ENCODE measurements at regions not wholly inside any gene's neighbourhood (a gene's known extent, or its start where the extent isn't known, plus 50 kb on each side); places are given as distances from the start of the nearest gene placed in this dataset.

- POLR2A ChIA-PET = no interaction called here
- TF ChIP-seq ZNF384 (IDR thresholded peaks at IDR 0.05) (no peak), LEF1 (IDR thresholded peaks at IDR 0.05; ENCODE audit: borderline replicate concordance) (no peak), SUZ12 (IDR thresholded peaks at IDR 0.05) (no peak), NFRKB (IDR thresholded peaks at IDR 0.05) (no peak), SP1 (IDR thresholded peaks at IDR 0.05) (no peak), FOXK2 (IDR thresholded peaks at IDR 0.05) (no peak), TARDBP (IDR thresholded peaks at IDR 0.05) (no peak), ELF4 (IDR thresholded peaks at IDR 0.05) (no peak), ARNT (IDR thresholded peaks at IDR 0.05) (no peak), FOXA1 (IDR thresholded peaks at IDR 0.05) (no peak), L3MBTL2 (conservative IDR thresholded peaks at IDR 0.05) (no peak)
- CTCF ChIA-PET = interaction anchor here (0.6 kb wide), 1 partner anchor 232 kb away, joined by 4 read pairs; no protein-coding TSS in a partner anchor
- no peak for DNase-seq (ENCODE audit: extremely low spot score)
These were observed 84.9 kb upstream of the TGM3 start for GRCh38 chr20:2210646-2211552.

DNA sequence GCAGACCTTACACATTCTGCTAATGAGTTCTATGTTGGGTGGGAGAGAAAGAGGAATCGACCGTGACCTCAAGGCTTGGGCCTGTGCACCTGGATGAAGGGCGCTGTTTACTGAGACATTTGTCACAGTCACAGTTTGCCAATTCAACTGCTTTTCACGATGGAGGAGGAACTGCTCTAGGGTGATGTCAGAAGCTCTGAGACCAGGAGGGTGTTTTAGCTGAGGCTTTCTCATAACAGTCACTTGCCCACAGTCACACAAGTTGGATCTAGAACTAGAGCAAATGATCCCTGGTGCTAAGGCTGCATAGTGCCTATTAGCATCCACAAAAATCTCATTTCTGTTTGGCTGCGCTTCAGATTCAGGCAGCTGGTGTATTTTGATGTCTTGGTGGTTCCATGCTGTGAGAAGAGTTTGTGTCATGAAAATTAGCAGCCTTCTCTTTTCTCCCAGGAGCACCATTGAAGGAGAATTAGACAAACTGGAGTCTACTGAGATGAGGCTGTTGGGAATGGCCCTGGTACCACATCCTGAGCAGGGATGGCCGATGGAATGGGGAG lies 83.3 kb upstream of the TGM3 start:
- TF ChIP-seq ELF4 (IDR thresholded peaks at IDR 0.05) = no peak
- TF ChIP-seq HDGF (IDR thresholded peaks at IDR 0.05; ENCODE audit: borderline replicate concordance) = no peak
- TF ChIP-seq ZNF384 (IDR thresholded peaks at IDR 0.05) = no peak
- TF ChIP-seq TARDBP (IDR thresholded peaks at IDR 0.05) = no peak
- TF ChIP-seq PKNOX1 (IDR thresholded peaks at IDR 0.05) = no peak
- TF ChIP-seq LEF1 (IDR thresholded peaks at IDR 0.05; ENCODE audit: borderline replicate concordance) = no peak
- no peak for TF ChIP-seq CTBP1 (IDR thresholded peaks at IDR 0.05; ENCODE audit: borderline replicate concordance)
- no peak for TF ChIP-seq FOXM1 (IDR thresholded peaks at IDR 0.05; ENCODE audit: borderline replicate concordance)
- TF ChIP-seq NFRKB (IDR thresholded peaks at IDR 0.05) = no peak
- TF ChIP-seq SP1 (IDR thresholded peaks at IDR 0.05) = no peak
- no peak for TF ChIP-seq SUZ12 (IDR thresholded peaks at IDR 0.05)
- no peak for TF ChIP-seq ARNT (IDR thresholded peaks at IDR 0.05)
- TF ChIP-seq BHLHE40 (IDR thresholded peaks at IDR 0.05; ENCODE audit: borderline replicate concordance) = no peak
- TF ChIP-seq FOXA1 (IDR thresholded peaks at IDR 0.05) = no peak
- TF ChIP-seq FOXK2 (IDR thresholded peaks at IDR 0.05) = no peak
- CTCF ChIA-PET = interaction anchor here (0.8 kb wide), 1 partner anchor 240 kb away, joined by 3 read pairs; no protein-coding TSS in a partner anchor
- DNase-seq (ENCODE audit: extremely low spot score) = no peak
- POLR2A ChIA-PET = no interaction called here

DNA sequence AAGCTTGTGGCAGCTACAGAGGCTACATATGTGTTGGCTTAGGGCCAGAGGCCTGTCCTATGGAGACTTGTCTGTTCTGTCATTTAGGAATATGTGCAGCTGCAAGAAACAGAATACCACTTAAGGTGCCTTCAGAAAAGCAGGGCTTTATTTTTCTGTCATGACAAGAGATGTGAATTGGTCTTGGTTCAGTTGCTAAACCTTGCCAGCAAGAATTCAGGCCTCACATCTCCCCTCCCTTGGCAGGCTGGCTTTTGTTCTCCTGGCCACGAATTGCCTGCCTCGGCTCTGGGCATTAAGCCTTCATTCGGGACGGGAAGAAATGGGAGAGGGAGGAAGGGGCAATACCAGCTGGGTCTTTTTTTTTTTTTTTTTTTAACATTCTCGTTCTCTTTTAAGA lies 82.4 kb upstream of the TGM3 start:
- CTCF ChIA-PET = no interaction called here
- DNase-seq (ENCODE audit: extremely low spot score) = no peak
- TF ChIP-seq FOXM1 (IDR thresholded peaks at IDR 0.05; ENCODE audit: borderline replicate concordance) (no peak), ZNF384 (IDR thresholded peaks at IDR 0.05) (no peak), TARDBP (IDR thresholded peaks at IDR 0.05) (no peak), ARNT (IDR thresholded peaks at IDR 0.05) (no peak)
- POLR2A ChIA-PET = no interaction called here

- no peak for TF ChIP-seq TARDBP (IDR thresholded peaks at IDR 0.05)
- ChIA-PET CTCF (interaction anchor here (0.8 kb wide), 1 partner anchor 10 kb away, joined by 3 read pairs; no protein-coding TSS in a partner anchor), POLR2A (no interaction called here)
- DNase-seq (ENCODE audit: extremely low spot score) = no peak
These were observed 77.8 kb upstream of the TGM3 start for GRCh38 chr20:2217857-2218539.

DNA sequence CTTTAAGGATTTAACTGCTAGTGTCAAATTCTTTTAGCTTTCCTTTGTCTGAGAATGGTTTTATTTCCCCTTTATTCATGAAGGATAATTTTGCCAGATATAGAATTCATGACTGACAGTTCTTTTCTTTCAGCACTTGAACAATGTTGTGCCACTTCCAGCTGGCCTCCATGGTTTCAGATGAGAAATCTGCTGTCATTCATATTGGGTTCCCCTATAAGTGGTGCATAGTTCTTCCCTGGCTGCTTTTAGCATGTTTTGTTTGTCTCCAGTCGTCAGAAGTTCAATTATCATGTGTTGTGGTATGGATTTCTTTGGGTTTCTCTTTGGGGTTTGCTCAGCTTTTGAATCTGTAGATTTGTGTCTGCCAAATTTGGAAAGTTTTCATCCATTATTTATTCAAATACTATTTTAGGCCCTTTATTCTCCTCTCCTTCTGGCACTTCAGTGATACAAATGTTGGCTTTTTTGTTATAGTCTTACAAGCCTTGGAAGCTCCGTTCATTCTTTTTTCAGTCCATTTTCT lies 76.3 kb upstream of the TGM3 start:
- CTCF ChIA-PET = no interaction called here
- no peak for DNase-seq (ENCODE audit: extremely low spot score)
- TF ChIP-seq ARNT (IDR thresholded peaks at IDR 0.05) = no peak
- TF ChIP-seq NFRKB (IDR thresholded peaks at IDR 0.05) = no peak
- no peak for TF ChIP-seq L3MBTL2 (conservative IDR thresholded peaks at IDR 0.05)
- no peak for TF ChIP-seq CTBP1 (IDR thresholded peaks at IDR 0.05; ENCODE audit: borderline replicate concordance)
- TF ChIP-seq BHLHE40 (IDR thresholded peaks at IDR 0.05; ENCODE audit: borderline replicate concordance) = no peak
- no peak for TF ChIP-seq FOXK2 (IDR thresholded peaks at IDR 0.05)
- no peak for TF ChIP-seq TARDBP (IDR thresholded peaks at IDR 0.05)
- POLR2A ChIA-PET = no interaction called here

DNA sequence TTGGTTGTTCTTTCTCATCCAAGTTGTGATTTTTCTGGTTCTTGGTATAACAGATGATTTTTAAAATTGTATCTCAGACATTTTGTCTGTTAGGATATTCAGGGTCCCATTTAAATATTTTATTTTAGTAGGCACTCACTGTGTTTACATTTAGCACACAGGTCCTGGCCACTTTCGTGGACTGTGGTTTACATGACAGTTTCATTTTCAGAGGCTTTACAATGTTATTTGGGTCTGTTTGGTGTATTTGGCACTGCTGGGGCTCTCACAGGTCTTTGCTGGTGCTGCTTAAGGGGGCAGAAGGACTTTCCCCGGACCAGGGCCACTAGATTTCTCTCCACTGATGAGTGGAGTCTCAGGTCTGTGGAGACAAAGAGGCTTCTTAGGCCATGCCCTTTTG lies 75.5 kb upstream of the TGM3 start:
- DNase-seq (ENCODE audit: extremely low spot score) = no peak
- ChIA-PET POLR2A (no interaction called here), CTCF (no interaction called here)
- TF ChIP-seq BHLHE40 (IDR thresholded peaks at IDR 0.05; ENCODE audit: borderline replicate concordance) = no peak
- no peak for TF ChIP-seq L3MBTL2 (conservative IDR thresholded peaks at IDR 0.05)
- no peak for TF ChIP-seq TARDBP (IDR thresholded peaks at IDR 0.05)
- no peak for TF ChIP-seq ZNF384 (IDR thresholded peaks at IDR 0.05)
- TF ChIP-seq FOXM1 (IDR thresholded peaks at IDR 0.05; ENCODE audit: borderline replicate concordance) = no peak
- no peak for TF ChIP-seq PKNOX1 (IDR thresholded peaks at IDR 0.05)
- TF ChIP-seq LEF1 (IDR thresholded peaks at IDR 0.05; ENCODE audit: borderline replicate concordance) = no peak
- TF ChIP-seq NFRKB (IDR thresholded peaks at IDR 0.05) = no peak

GRCh38 chr20:2221921-2222320 lies 73.9 kb upstream of the TGM3 start:
- no peak for DNase-seq (ENCODE audit: extremely low spot score)
- ChIA-PET CTCF (no interaction called here), POLR2A (no interaction called here)
- TF ChIP-seq BHLHE40 (IDR thresholded peaks at IDR 0.05; ENCODE audit: borderline replicate concordance) = no peak
- no peak for TF ChIP-seq L3MBTL2 (conservative IDR thresholded peaks at IDR 0.05)
- TF ChIP-seq SUZ12 (IDR thresholded peaks at IDR 0.05) = no peak
- no peak for TF ChIP-seq TARDBP (IDR thresholded peaks at IDR 0.05)
- TF ChIP-seq SP1 (IDR thresholded peaks at IDR 0.05) = no peak
- no peak for TF ChIP-seq ZNF384 (IDR thresholded peaks at IDR 0.05)
- TF ChIP-seq LEF1 (IDR thresholded peaks at IDR 0.05; ENCODE audit: borderline replicate concordance) = no peak
- TF ChIP-seq ELF4 (IDR thresholded peaks at IDR 0.05) = no peak
- no peak for TF ChIP-seq FOXM1 (IDR thresholded peaks at IDR 0.05; ENCODE audit: borderline replicate concordance)
- no peak for TF ChIP-seq FOXA1 (IDR thresholded peaks at IDR 0.05)
- TF ChIP-seq HDGF (IDR thresholded peaks at IDR 0.05; ENCODE audit: borderline replicate concordance) = no peak
- TF ChIP-seq PKNOX1 (IDR thresholded peaks at IDR 0.05) = no peak
